NCI-H2081 treated with DMSO at 0.1 percent for 48 hours (cell line): ENCODE measurements at regions not wholly inside any gene's neighbourhood (a gene's known extent, or its start where the extent isn't known, plus 50 kb on each side); places are given as distances from the start of the nearest gene placed in this dataset.

Experiments used
- DNase-seq: peaks from one replicate; lab custom pipeline; 2025; lab: John Stamatoyannopoulos, UW

- no peak for DNase-seq
Measured at GRCh38 chr6:168908887-168909286, 344.8 kb downstream of the THBS2 start.

- no peak for DNase-seq
Measured at GRCh38 chr6:168908166-168908565, 345.5 kb downstream of the THBS2 start.

- no peak for DNase-seq
Measured at GRCh38 chr6:168906391-168906790, 347.3 kb downstream of the THBS2 start.

- DNase-seq, result no peak
Measured at GRCh38 chr6:168905451-168906090, 348.1 kb downstream of the THBS2 start.

GRCh38 chr6:168903613-168904345, 349.9 kb downstream of the THBS2 start:
- no peak for DNase-seq

- DNase-seq, result no peak
Measured at GRCh38 chr6:168902075-168902474, 351.6 kb downstream of the THBS2 start.

- no peak for DNase-seq
Measured at GRCh38 chr6:168901076-168901475, 352.6 kb downstream of the THBS2 start.

- no peak for DNase-seq
Measured at GRCh38 chr6:168896321-168896720, 357.3 kb downstream of the THBS2 start.

- peak; percentile 8 for DNase-seq
Measured at GRCh38 chr6:168895102-168895812, 358.4 kb downstream of the THBS2 start.

GRCh38 chr6:168892031-168892430, 361.6 kb downstream of the THBS2 start:
- no peak for DNase-seq

- no peak for DNase-seq
Measured at GRCh38 chr6:168890981-168891365, 362.7 kb downstream of the THBS2 start.

GRCh38 chr6:168890306-168890980, 363.2 kb downstream of the THBS2 start:
- DNase-seq, result no peak

GRCh38 chr6:168888786-168889345, 364.8 kb downstream of the THBS2 start:
- no peak for DNase-seq

GRCh38 chr6:168888102-168888501, 365.5 kb downstream of the THBS2 start:
- DNase-seq, result no peak

- no peak for DNase-seq
Measured at GRCh38 chr6:168887621-168888020, 366.0 kb downstream of the THBS2 start.

- no peak for DNase-seq
Measured at GRCh38 chr6:168886964-168887363, 366.7 kb downstream of the THBS2 start.

GRCh38 chr6:168885751-168886742, 367.6 kb downstream of the THBS2 start:
- no peak for DNase-seq

GRCh38 chr6:168885196-168885595, 368.4 kb downstream of the THBS2 start:
- no peak for DNase-seq

GRCh38 chr6:168884646-168885086, 369.0 kb downstream of the THBS2 start:
- no peak for DNase-seq

- no peak for DNase-seq
Measured at GRCh38 chr6:168884050-168884645, 369.5 kb downstream of the THBS2 start.
